OCI-LY1 (cell line): ENCODE measurements at regions not wholly inside any gene's neighbourhood (a gene's known extent, or its start where the extent isn't known, plus 50 kb on each side); places are given as distances from the start of the nearest gene placed in this dataset.

Source experiments
- H2AFZ ChIP-seq: fragments of 200-600 bp; sonication (generic), shearing (Covaris generic); 2 replicates; pipeline ENCODE4 v1.6.0; 2014; ENCODE audit warnings: antibody characterized with exemption, mild to moderate bottlenecking, low read length
- H3F3A ChIP-seq: fragments of 200-600 bp; sonication (generic), shearing (Covaris generic); 2 replicates; pipeline ENCODE4 v1.6.0; 2014; ENCODE audit warnings: mild to moderate bottlenecking, antibody characterized with exemption, low read length, moderate library complexity; ENCODE audit not compliant: insufficient read depth
- H3K27ac ChIP-seq: fragments of 200-600 bp; sonication (generic); 2 replicates; pipeline ENCODE4 v1.5.1; 2014; ENCODE audit warnings: low read length, mixed run types, mild to moderate bottlenecking, low read depth; ENCODE audit not compliant: poor library complexity, severe bottlenecking
- H3K27me3 ChIP-seq: fragments of 200-600 bp; sonication (generic); 2 replicates; pipeline ENCODE4 v1.6.0; 2014; ENCODE audit warnings: antibody characterized with exemption, mild to moderate bottlenecking, low read length, moderate library complexity; ENCODE audit not compliant: insufficient read depth
- H3K36me3 ChIP-seq: fragments of 200-600 bp; sonication (generic); 2 replicates; pipeline ENCODE4 v1.6.1; 2014; ENCODE audit warnings: mild to moderate bottlenecking, antibody characterized with exemption, low read length, moderate library complexity, mixed read lengths; ENCODE audit not compliant: insufficient read depth
- H3K4me1 ChIP-seq: fragments of 200-600 bp; sonication (generic); 2 replicates; pipeline ENCODE4 v1.5.1; 2014; ENCODE audit warnings: mild to moderate bottlenecking, low read length, moderate library complexity; ENCODE audit not compliant: insufficient read depth, severe bottlenecking
- H3K4me2 ChIP-seq: fragments of 200-600 bp; sonication (generic), shearing (Covaris generic); 2 replicates; pipeline ENCODE4 v1.6.1; 2014; ENCODE audit warnings: low read length
- H3K4me3 ChIP-seq: fragments of 200-600 bp; sonication (generic); 2 replicates; pipeline ENCODE4 v1.5.1; 2014; ENCODE audit warnings: low read length, low read depth, mild to moderate bottlenecking, mixed read lengths; ENCODE audit not compliant: poor library complexity, severe bottlenecking
- H3K79me2 ChIP-seq: fragments of 200-600 bp; shearing (Covaris generic); 2 replicates; pipeline ENCODE4 v1.6.1; 2016; ENCODE audit warnings: mixed run types, low read length, mixed read lengths; ENCODE audit not compliant: insufficient read depth
- H3K9ac ChIP-seq: fragments of 200-600 bp; sonication (generic), shearing (Covaris generic); 2 replicates; pipeline ENCODE4 v1.6.1; 2014; ENCODE audit warnings: mild to moderate bottlenecking, low read length, mixed read lengths
- H3K9me2 ChIP-seq: fragments of 200-600 bp; sonication (generic), shearing (Covaris generic); 2 replicates; pipeline ENCODE4 v1.6.1; 2014; ENCODE audit warnings: low read depth, mild to moderate bottlenecking, low read length, mixed read lengths
- H3K9me3 ChIP-seq: fragments of 200-600 bp; shearing (Covaris generic); 2 replicates; pipeline ENCODE4 v1.6.1; 2014; ENCODE audit warnings: low read length, mixed read lengths
- H4K20me1 ChIP-seq: fragments of 200-600 bp; sonication (generic), shearing (Covaris generic); 2 replicates; pipeline ENCODE4 v1.6.0; 2016; ENCODE audit warnings: mild to moderate bottlenecking, low read length; ENCODE audit not compliant: insufficient read depth
- CTCF ChIP-seq: fragments of 200-600 bp; sonication (generic), shearing (Covaris generic); IDR thresholded peaks from 2 replicates; pipeline ENCODE4 v1.5.1; 2017; ENCODE audit warnings: mild to moderate bottlenecking, antibody characterized with exemption, low read length, moderate library complexity, mixed read lengths
- EZH2 ChIP-seq: fragments of 200-600 bp; sonication (generic), shearing (Covaris generic); IDR thresholded peaks from 2 replicates; pipeline ENCODE4 v1.8.0; 2017; ENCODE audit warnings: borderline replicate concordance, mixed run types, mild to moderate bottlenecking, antibody characterized with exemption, low read length, moderate library complexity, mixed read lengths

GRCh38 chr5:174223355-174223754 is 177.8 kb downstream of the NSG2 start:
- no peak overlapping the region for H3K9ac ChIP-seq
- no peak overlapping the region for H2AFZ ChIP-seq
- no peaks in the 10 kb centered on the region for H3F3A ChIP-seq
- H4K20me1 ChIP-seq = no peaks in the 10 kb centered on the region
- no peaks in the 10 kb centered on the region for H3K36me3 ChIP-seq
- H3K4me1 ChIP-seq = no peaks in the 10 kb centered on the region
- no peak overlapping the region for H3K4me2 ChIP-seq
- H3K79me2 ChIP-seq = no peaks in the 10 kb centered on the region
- TF ChIP-seq CTCF = no peak
- no peak for TF ChIP-seq EZH2
- H3K9me3 ChIP-seq = no peaks in the 10 kb centered on the region
- H3K9me2 ChIP-seq = no peaks in the 10 kb centered on the region
- no peak overlapping the region for H3K27ac ChIP-seq
- no peaks in the 10 kb centered on the region for H3K27me3 ChIP-seq
- H3K4me3 ChIP-seq = no peak overlapping the region

- Histone ChIP-seq H3K36me3 (no peaks in the 10 kb centered on the region), H3K4me1 (no peaks in the 10 kb centered on the region), H3K79me2 (no peaks in the 10 kb centered on the region), H2AFZ (no peak overlapping the region), H3K27me3 (no peaks in the 10 kb centered on the region), H3F3A (no peaks in the 10 kb centered on the region), H3K4me2 (no peak overlapping the region), H3K9me3 (no peaks in the 10 kb centered on the region), H3K27ac (no peak overlapping the region), H3K9ac (no peak overlapping the region), H4K20me1 (no peaks in the 10 kb centered on the region), H3K9me2 (no peaks in the 10 kb centered on the region), H3K4me3 (no peak overlapping the region)
- TF ChIP-seq CTCF = no peak
- TF ChIP-seq EZH2 = no peak
These were observed 183.6 kb downstream of the NSG2 start for GRCh38 chr5:174229068-174229467.

- Histone ChIP-seq H3K79me2 (no peaks in the 10 kb centered on the region), H2AFZ (no peak overlapping the region), H3K36me3 (no peaks in the 10 kb centered on the region), H3K9me2 (no peaks in the 10 kb centered on the region), H3K27me3 (no peaks in the 10 kb centered on the region), H3K4me2 (no peak overlapping the region), H3K27ac (no peak overlapping the region), H3K4me3 (no peak overlapping the region), H3K4me1 (no peaks in the 10 kb centered on the region), H3F3A (no peaks in the 10 kb centered on the region), H3K9ac (no peak overlapping the region), H4K20me1 (no peaks in the 10 kb centered on the region), H3K9me3 (no peaks in the 10 kb centered on the region)
- TF ChIP-seq EZH2 (no peak), CTCF (no peak)
These were observed 184.2 kb downstream of the NSG2 start for GRCh38 chr5:174229514-174230370.
